Testis (tissue), 2 donors: ENCODE measurements at regions not wholly inside any gene's neighbourhood (a gene's known extent, or its start where the extent isn't known, plus 50 kb on each side); places are given as distances from the start of the nearest gene placed in this dataset.

ENCODE experiments used
- CTCF ChIP-seq, 3 experiments: fragments of 450-650 bp in 2 of 3; fragments of 200-600 bp in 1 of 3; sonication (generic) in 1 of 3; IDR thresholded peaks; one replicate each; pipeline ENCODE4 v1.5.1; 2016 to 2019; ENCODE audit warnings: antibody characterized with exemption in 3 of 3, mild to moderate bottlenecking in 2 of 3, moderate library complexity in 1 of 3
- POLR2A ChIP-seq: fragments of 450-650 bp; IDR thresholded peaks from one replicate; pipeline ENCODE4 v1.6.1; 2017; ENCODE audit warnings: antibody characterized with exemption, mild to moderate bottlenecking, moderate library complexity

- no peak for TF ChIP-seq CTCF (IDR thresholded peaks at IDR 0.05)
- no peak for TF ChIP-seq POLR2A
Observed at GRCh38 chrX:117680286-117680685, 436.3 kb downstream of the KLHL13 start.
